Neural progenitor cell (in vitro differentiated cells): ENCODE measurements at regions not wholly inside any gene's neighbourhood (a gene's known extent, or its start where the extent isn't known, plus 50 kb on each side); places are given as distances from the start of the nearest gene placed in this dataset.

Experiments
- CTCF ChIP-seq: fragments of 200-600 bp; sonication (generic); IDR thresholded peaks from 2 replicates; pipeline ENCODE4 v1.5.1; 2017; ENCODE audit warnings: antibody characterized with exemption, mild to moderate bottlenecking
- EZH2 ChIP-seq: fragments of 200-600 bp; sonication (generic); IDR thresholded peaks from 2 replicates; pipeline ENCODE4 v1.6.1; 2017; ENCODE audit warnings: antibody characterized with exemption, mild to moderate bottlenecking, moderate library complexity
- EZH2phosphoT487 ChIP-seq: fragments of 200-600 bp; sonication (generic); IDR thresholded peaks from 2 replicates; pipeline ENCODE4 v1.6.1; 2017; ENCODE audit warnings: antibody characterized with exemption

DNA sequence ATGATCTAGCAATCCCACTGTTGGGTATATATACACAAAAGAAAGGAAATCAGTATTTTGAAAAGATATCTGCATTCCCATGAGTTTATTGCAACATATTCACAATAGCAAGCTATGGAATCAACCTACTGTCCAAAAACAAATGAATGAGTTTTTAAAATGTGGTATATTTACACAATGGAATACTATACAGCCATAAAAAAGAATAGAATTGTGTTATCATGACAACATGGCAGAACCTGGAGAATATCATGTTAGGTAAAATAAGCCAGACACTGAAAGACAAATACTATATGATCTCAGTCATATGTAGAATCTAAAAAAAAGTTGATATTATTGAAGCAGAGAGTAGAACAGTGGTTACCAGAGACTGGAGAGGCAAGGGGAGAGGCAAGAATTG lies 732.6 kb downstream of the MCTP2 start:
- TF ChIP-seq CTCF, result no peak
- TF ChIP-seq EZH2, result no peak
- TF ChIP-seq EZH2phosphoT487, result no peak
